HG03060 (cell line): ENCODE measurements at regions not wholly inside any gene's neighbourhood (a gene's known extent, or its start where the extent isn't known, plus 50 kb on each side); places are given as distances from the start of the nearest gene placed in this dataset.
A peak's percentile ranks its signal among the peaks of the same experiment; 100 is the strongest.
"Not testable (repeated sequence)": the region's sequence is repeated elsewhere in the genome, so short reads cannot be mapped to it uniquely, and the experiment has no call there.

Experiments used
- ATAC-seq: cut with Tn5 transposase; IDR thresholded peaks from one replicate; pipeline ENCODE4 v1.9.1; 2021; ENCODE audit warnings: low read depth, moderate number of reproducible peaks; ENCODE audit not compliant: unreplicated experiment

DNA sequence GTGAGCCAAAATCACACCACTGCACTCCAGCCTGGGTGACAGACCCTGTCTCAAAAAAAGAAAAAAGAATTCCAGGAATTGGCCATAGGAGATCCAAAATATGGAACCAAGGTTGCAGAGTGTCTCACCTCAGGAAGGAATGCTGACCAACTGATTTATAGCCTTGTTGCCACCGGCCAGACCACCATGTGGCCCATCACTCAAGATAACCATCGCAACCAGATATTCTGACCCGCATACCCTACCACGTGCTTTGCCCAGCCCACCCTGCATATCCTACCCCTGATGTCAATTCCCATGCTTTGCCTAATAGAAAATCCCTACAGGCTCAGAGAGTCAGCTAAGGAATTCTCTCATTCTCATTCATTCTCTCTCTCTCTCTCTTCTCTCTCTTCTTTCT lies 95.1 kb upstream of the DOCK9 start:
- ATAC-seq, result no peak

DNA sequence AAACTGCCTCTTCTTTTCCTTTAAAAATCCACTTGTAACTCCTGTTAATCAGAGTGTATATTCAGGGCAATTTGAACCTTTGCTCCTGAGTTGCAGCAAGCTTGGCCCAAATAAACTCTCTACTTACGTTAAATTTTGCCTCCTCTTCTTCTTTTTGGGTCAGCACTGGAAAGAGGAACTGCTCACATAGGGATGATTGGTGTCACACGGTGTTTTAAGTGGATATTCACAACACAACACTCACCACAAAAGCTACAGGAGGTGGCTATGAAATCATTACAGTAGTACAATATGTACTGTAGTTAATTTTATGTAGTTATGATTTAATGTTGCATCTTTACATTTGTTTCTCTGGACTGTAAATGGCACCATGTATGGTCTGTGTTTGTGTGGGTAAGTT lies 96.8 kb upstream of the DOCK9 start:
- ATAC-seq, result no peak

DNA sequence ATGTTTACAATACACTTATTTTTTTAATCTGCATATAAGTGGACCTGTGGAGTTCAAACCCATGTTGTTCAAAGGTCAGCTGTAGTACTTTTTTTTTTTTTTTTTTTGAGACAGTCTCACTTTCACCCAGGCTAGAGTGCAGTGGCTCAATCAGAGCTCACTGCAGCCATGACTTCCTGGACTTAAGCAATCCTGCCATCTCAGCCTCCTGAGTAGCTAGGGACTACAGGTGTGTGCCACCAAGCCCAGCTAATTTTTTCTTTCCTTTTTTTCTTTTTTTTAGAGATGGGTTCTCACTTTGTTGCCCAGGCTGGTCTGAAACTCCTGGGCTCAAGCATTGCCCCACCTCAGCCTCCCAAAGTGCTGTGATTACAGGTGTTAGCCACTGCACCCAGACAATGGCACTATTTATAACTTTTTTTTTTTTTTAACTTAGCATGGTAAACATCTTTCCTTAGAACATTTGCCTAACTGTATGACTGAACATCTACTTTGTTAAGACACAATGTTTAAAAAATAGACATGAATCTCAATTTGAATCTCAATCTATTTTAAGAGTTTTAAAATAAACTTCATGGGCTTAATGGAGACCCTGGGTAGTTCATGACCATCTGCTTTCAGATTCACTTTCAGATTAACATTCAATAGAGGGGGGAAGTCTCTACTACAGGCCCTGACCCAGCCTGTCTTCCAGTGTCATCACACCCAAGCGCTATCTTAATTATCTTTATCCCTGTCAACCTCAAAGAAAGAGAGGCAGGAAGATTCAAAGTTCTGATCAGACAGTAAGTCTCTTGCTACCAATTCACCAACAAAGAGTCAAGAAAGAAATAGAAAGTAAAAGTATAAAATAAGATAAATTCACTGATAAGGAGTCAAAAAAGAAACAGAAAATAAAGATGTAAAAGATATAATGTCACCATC lies 97.7 kb upstream of the DOCK9 start:
- peak; percentile 73 for ATAC-seq

DNA sequence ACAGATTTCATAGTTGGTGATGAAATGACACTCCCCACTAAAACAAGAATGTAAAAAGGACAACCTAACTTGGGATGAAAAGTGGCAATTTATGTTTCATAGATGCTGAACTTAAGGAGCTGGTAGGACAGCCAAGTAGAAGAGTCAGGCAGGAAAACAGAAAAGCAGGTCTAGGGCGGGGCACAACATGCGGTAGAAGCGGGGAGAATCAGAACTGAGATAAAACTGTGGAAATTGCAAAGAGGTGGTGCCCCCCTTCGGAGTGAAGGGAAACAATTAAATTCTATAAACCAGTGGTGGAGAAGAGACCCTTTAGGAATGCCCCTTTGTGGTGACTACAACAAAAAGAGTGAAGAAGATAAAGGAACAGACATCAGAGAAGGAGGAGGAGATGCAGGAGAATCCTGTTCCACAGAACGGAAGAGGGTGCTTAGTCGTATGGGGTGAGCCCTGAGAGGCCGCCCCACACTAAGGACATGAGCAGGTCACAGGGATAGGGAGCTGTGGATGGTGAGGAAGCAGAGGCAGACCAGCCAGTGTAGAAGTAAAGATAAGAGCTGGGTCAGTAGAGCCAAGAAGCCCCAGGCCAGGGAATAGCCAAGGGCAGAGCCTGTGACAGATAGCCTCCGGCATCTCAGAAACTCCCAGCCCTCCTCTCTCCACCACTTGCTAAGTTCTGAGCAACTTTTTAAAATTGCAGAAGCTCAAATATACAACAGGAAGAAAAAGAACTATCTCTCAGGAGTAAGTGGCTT lies 100.3 kb upstream of the DOCK9 start:
- no peak for ATAC-seq

DNA sequence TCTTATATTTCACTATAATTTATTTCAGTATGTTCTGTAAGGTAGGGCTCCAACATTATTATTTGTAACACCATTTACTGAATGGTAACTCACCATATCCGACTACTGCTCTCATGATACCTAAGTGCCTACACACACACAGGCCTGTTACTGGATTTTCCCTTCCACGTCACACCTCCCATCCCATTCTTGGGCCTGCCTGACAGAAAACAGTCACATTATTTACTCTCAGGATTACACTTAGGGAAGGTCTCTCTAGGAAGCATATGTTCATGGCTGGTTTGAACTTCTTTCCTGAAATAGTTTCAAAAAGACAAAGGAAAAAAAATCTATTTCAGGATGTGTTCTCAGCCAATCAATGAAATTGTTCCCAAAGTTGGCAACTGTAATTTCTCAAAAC lies 102.3 kb upstream of the DOCK9 start:
- ATAC-seq, result no peak

DNA sequence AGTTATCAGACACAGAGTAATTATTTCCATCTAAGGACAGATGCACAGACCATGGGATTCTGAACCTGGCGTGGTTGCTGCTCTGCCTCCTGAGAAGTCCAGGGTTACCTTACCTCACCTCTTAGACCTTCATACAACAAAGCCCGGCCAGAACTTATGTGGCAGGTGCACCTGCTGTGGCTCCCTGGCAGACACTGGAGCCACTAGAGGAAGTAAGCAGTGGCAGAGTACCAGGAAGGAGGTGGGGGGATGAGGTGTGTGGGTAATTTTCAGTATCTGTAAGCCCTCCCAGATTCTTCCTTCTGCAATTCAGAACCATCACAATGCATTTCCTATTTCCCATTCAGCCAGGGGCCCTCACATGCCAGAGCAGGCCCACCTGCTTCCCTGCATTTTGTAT lies 106.1 kb upstream of the DOCK9 start:
- no peak for ATAC-seq

DNA sequence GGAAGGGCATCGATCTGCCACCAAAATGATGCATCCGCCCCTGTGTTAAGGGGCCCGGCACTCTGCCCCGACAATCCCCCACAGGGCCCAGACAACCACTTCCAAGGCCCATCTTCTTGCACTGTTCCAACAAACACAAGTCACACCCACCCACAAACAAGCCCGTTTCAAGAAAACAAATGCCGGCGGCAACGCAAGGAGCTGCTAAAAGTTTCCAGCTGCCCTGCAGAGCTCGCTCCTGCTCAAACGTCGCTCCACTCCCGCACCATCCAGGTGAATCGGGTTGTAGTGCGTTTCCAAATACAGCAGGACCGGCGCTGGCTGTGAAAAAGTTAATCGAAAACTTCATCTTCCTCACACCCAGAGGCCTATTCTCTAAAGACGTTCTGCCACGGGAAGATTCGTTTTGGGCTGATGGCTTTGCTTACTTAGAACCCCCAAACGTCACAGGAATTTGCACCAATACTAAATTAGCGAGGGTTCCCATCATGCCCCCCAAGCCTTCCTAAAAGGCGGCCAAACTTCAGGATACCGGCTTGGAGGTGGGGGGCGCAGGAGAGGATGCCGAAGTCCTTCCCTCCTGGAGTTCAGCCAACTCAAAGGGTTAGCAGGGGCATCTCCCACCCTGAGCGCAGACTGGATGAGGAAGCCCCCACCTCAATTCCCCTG lies 107.4 kb upstream of the DOCK9 start:
- ATAC-seq, result no peak

DNA sequence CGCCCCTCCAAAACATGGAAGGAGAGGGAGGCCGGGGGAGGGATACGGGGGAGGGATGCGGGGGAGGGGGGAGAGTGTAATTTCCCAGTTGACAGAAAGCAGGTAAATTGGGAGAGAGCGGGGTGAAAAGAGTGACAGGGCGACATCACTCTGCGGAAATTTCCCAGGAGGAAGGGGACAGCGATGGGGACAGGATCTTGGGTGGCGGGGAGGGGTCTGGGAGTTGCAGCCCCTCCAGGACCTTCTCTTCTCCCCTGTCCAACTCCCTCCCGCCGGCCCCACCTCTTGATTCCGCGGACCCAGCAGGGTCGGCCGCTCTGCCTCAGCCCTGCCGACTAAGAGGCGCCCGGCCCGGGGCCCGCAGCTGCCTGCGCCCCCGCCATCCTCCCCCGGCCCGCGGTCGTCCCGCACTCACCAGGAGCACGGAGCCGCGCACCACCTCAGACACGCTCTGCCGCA lies 108.0 kb upstream of the DOCK9 start:
- no peak for ATAC-seq

DNA sequence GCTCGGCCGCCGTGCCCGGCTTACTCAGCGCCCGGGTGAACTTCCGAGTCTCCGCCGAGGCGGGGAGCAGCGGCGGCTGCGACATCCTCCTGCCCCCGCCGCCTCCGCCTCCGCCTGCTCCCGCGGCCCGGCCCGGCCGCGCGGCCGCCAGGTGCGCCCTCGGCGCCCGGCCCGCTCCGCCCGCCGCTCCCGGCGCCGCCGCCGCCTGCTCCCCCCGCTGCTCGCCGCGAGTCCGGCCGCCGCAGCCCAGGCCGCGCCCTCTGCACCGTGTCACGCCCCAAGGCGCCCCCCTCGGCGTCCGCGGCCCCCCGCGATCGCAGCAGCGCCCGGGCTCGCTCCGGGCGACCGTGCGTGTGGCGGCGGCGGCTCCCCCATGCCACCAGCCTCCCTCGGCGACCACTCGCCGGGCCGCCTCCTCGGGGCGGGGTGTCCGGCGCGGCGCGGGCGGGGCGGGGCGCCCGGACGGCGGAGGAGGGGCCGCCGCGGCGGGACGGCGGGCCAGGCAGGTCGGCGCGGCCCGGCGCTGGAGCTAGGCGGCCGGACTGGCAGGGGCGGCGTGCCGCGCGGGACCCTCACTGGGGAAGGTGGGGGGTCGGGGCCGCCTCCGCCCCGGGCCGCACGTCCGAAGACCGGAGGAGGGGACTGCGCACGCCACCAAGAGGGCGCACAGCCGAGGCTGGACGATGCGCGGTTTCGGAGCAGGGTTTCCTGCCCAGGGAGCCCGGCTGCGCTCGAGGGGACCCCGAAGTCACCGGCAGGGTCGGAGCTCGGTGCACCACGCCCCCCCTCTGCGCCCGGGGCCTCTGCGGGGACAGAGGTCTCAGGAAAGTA lies 108.6 kb upstream of the DOCK9 start:
- no peak for ATAC-seq

DNA sequence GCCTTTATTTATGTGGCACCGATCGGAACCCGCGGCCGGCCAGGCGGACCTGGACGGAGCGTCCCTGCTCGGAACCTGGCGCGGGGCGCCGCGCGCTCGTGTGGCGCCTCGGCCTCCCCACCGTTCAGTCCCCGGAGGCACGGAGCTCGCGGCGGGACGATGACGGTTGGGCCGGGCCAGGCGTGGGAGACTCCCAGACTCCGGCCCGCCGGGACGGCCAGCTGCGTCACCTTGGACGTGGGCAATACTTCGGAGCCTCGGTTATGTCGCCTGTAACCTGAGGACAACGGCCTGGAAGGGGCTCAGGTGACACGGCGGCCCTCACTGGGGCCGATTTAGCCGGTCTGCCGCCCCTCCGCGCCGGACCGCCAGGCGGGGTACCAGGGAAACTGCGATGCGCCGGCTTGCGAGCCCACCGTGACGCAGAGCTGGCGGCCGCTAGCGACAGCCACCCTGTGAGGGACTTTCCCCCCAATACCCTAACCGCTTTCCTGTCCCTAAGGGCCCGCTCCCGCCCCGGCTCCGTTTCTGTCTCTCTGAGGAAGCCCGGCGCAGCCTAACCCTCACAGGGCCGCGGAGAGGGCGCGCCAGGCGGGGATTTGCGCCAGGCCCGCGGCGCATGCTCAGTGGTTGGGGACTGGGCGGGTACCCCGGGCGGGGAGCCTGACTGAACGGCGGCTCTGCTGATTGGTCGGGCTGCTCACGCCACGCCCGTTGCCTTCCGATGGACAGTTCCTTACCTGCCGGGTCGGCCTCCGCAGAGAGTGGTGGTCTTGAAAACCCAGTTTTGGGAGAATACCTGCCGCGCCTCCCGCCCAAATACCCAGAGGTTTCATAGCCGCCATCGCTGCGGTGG lies 109.5 kb upstream of the DOCK9 start:
- peak; percentile 70 for ATAC-seq

DNA sequence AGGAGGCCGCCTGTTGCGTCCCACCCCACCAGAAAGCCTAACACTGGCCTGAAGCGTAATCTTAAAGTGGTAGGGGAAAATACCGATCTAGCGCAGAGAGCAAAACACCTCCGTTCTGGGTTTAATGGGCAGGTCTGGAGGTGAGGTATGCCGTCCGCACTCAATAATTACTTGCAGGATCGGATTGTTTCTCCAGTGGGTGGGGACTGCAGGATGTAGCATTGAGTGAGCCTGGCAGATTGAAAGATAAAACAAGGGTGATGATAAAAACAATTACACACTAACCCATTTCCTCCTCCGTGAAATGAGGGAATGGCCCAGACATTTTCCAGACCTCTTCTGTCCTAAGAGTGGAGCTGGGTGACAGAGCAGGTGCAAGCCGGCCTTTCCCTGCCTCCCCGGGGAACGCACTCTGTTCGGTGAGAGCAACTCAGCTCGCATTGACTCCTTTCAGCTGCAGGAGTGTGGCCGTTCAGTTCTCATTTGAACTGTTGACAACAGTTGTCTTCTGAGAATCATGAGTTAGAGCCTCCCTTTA lies 110.2 kb upstream of the DOCK9 start:
- peak; percentile 12 for ATAC-seq

DNA sequence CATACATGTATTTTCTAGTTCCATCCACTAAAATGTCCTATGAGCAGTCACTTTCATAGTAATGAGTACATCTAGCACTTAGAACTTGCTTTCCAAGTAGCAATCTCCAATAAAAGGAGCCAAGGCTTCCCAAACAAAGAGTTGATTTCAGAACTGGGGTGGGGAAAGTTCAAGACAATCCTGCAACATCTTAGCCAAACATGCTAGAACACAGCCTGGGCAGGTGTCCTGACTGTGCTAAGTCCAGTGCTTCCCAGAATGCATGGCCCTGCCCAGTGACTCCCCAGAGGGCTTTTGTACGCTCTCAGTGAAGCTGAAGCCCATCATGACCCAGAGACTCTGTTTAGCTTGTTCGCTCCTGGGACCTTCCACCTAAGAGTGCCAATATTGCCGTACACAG lies 106.7 kb upstream of the UBAC2 start:
- ATAC-seq, result no peak

DNA sequence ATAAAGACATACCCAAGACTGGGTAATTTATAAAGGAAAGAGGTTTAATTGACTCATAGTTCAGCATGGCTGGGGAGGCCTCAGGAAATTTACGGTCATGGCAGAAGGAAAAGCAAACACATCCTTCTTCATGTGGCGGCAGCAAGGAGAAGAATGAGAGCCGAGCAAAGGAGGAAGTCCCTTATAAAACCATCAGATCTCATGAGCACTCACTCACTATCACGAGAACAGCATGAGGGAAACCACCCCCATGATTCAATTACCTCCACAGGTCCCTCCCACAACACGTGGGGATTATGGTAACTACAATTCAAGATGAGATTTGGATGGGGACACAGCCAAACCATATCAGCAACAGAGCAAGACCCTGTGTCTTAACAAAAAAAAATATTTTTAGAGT lies 98.8 kb upstream of the UBAC2 start:
- not testable (repeated sequence) for ATAC-seq

DNA sequence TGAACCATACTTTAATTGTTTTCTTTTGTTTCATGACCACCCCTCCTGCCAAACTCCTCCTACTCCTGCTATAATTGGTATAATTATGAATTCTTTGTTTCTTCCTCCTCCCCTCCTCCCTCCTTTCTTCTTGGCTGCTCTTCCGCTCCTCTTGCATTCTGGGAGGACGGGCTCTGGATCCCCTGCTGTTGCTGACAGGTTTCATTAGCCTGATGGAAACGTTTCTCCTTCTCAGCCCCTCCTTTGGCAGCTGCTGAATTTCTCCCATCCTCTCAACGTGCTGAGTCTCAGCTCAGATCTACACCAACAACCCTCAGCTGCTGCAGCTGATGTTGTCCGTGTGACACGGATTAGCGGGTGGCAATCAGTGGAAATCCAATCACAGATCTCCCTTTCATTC lies 97.1 kb upstream of the UBAC2 start:
- no peak for ATAC-seq

DNA sequence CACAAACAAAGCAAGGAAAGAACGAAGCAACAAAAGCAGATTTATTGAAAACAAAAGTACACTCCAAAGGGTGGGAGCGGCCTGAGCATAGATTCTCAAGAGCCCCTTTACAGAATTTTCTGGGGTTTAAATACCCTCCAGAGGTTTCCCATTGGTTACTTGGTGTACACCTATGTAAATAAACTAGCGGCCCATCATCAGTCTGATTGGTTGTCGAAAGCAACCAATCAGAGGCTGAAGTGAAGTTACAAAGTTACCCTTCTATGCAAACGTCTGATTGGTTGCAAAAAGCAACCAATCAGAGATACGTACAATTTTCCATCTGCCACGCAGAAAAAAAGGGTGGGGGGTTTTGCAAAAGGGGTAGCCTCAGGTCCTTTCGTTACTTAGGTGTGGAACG lies 96.3 kb upstream of the UBAC2 start:
- ATAC-seq, result no peak

DNA sequence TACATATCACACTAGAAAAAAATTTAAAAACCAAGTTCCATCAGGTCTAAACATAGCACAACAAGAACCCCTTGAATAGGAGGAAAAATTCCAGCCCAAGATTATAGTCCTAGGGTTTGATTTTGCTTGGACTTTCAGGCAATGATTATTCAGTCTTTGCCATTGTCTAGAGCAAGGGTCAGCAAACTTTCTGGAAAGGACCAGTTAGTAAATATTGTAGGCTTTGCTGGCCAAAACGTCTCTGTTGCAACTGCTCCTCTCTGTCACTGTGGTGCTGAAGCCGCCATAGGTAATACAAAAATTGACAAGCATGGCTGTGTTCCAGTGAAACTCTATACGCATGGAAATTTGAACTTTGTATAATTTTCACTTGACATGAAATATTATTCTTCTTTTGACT lies 95.5 kb upstream of the UBAC2 start:
- no peak for ATAC-seq

DNA sequence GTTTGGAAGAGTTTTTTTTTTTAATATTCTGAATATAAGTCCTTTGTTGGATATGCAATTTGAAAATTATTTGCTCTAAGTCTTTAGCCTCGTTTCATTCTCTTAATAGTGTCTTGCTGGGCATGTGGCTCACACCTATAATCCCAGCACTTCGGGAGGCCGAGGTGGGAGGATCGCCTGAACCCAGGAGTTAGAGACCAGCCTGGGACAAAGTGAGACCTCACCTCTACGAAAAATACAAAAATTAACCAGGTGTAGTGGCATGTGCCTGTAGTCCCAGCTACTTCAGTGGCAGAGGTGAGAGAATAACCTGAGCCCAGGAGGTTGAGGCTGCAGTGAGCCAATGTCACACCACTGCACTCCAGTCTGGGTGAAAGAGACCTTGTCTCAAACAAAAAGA lies 87.3 kb upstream of the UBAC2 start:
- no peak for ATAC-seq

DNA sequence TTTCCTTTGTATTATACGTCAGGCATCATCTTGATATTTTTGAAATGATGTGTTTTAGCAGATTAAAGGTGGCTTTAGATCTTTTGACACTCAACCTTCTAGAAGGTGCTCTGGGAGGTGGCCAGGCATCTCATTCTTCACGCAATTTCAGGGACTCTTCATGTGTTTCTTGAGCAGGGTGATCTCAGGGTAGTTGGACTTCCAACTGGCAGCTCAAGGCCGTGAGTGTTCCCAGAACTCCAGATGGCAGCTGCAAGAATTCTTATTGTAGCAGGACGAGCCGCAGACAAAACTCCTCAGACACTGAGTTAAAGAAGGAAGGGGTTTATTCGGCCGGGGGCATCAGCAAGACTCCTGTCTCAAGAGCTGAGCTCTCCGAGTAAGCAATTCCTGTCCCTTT lies 82.5 kb upstream of the UBAC2 start:
- no peak for ATAC-seq

DNA sequence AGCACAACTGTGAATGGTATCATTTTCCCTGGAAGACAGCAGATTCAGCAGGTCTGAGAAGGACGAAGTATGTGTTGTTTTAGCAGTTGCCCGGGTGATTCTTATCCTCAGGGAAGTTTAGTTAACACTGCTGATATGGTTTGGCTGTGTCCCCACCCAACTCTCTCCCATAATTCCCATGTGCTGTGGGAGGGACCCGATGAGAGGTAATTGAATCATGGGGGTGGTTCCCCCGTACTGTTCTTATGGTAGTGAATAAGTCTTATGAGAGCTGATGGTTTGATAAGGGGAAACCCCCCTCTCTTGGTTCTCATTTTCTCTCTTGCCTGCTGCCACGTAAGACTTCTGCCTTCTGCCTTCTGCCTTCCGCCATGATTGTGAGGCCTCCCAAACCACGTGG lies 81.0 kb upstream of the UBAC2 start:
- no peak for ATAC-seq
